Stimulated activated effector memory CD8-positive, alpha-beta T cell treated with anti-CD3 and anti-CD28 coated beads, Interleukin-12 subunit alpha, Interleukin-12 subunit beta, amount 100 ng/mL, for 72 hours (primary cell): ENCODE measurements at regions not wholly inside any gene's neighbourhood (a gene's known extent, or its start where the extent isn't known, plus 50 kb on each side); places are given as distances from the start of the nearest gene placed in this dataset.

Source experiments
- ATAC-seq: fragments of 150-1000 bp; cut with Tn5 transposase; 2 replicates; pipeline ENCODE4 v1.10.0; 2021
- DNase-seq, 2 donors: peaks; one replicate each; pipeline ENCODE4 v3.0.0; 2021 to 2022; ENCODE audit warnings: low spot score in 2 of 2
- H3K27ac Mint-ChIP-seq: one replicate; pipeline ENCODE4 v1.8.0; 2022; ENCODE audit warnings: mild to moderate bottlenecking, mixed read lengths
- H3K36me3 Mint-ChIP-seq: one replicate; pipeline ENCODE4 v1.8.0; 2022; ENCODE audit warnings: mild to moderate bottlenecking, mixed read lengths
- H3K4me1 Mint-ChIP-seq: one replicate; pipeline ENCODE4 v1.8.0; 2022; ENCODE audit warnings: mixed read lengths
- H3K4me3 Mint-ChIP-seq: one replicate; pipeline ENCODE4 v1.8.0; 2022; ENCODE audit warnings: mild to moderate bottlenecking, mixed read lengths
- H3K9me3 Mint-ChIP-seq: one replicate; pipeline ENCODE4 v1.8.0; 2022; ENCODE audit warnings: mixed read lengths

DNA sequence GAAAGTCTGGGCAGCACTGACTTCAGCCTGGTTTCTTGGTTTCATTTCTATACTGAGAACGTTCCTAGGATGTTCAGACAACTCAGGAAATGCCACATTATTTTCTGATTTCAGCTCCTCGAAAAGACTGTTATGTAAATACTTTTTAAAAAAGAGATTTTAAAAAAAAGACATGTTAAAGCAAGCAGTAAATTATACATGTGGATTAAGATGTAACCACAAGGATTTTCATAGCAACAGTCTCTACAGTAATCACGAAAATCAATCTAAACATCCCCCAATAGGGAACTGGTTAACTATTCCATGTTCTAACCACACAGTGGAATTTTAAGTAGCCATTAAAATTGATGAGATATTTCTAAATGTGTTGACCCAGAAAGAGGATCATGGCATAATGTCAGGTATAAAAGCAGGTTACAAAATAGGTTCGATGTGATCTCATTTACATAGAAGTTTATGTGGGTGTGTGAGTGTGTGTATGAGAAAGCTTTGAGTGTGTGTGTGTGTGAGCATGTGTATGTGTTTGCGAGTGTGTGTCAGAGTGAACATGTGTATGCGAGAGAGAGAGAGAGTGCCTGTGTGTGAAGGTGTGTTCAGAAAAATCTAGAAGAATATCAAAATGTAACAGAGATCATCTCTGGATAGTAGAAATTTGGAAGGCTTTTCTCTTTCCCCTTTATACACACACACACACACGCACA, 63.0 kb upstream of the ERCC4 start:
- no peak overlapping the region for H3K4me3 Mint-ChIP-seq
- no peak overlapping the region for H3K27ac Mint-ChIP-seq
- no peak for DNase-seq
- no peaks in the 10 kb centered on the region for H3K36me3 Mint-ChIP-seq
- peaks cover 5% of the 10 kb centered on the region for H3K9me3 Mint-ChIP-seq
- ATAC-seq = no peak
- H3K4me1 Mint-ChIP-seq = no peaks in the 10 kb centered on the region

DNA sequence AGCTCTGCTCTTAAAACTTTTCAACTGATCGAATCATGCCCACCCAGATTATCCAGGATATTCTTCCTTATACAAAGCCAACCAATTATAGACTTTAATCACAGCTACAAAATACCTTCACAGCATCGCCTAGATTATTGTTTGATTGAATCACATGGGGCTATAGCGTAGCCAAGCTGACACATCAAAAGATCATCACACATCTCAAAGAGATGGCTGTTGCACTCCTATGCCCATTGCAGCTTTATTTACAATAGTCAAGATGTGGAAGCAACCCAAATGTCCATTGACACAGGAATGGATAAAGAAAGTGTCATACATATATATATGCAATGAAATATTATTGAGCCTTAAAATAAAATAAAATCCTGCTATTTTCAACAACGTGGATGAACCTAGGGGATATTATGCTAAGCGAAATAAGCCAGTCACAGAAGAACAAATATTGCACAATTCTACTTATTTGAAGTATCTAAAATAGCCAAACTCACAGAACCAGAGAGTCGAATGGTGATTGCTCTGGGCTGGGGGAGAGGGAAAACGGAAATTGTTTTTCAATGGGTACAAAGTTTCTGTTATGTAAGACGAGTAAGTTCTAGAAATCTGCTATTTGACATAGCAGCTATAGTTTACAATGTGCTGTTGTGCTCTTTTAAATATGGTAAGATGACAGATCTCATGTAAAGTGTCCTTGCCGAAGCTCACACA, 60.9 kb upstream of the ERCC4 start:
- Mint-ChIP-seq H3K4me1 (no peaks in the 10 kb centered on the region), H3K36me3 (no peaks in the 10 kb centered on the region), H3K9me3 (peaks cover 2% of the 10 kb centered on the region), H3K4me3 (no peak overlapping the region), H3K27ac (no peak overlapping the region)
- DNase-seq (no peak), ATAC-seq (no peak)

DNA sequence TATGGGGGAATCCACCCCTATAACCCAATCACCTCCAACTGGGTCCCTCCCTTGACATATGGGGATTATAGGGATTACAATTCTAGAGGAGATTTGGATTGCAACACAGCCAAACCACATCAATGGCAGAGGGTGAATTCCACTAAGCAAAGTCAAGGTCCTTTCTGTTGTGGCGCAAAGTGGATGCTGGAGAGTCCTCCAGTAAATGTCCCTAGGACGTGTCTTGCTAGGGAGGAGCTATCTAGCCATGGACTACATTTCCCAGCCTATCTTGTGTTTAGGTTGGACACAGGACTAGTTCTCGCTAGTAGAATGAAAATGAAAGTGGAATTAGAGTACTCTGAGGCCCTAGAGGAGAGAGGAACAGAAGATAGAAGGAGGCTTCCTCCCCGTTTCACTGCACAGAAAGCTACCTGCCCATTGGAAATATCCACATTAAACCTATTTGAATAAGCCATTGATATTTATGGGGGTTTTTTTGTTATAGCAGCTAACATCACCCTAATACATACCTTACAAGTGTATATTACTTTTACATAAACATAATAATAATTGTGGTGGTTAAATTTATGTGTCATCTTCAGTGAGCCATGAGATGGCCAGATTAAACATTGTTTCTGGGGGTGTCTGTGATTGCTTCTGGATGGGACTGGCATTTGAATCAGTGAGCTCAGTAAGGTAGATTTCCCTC, 56.7 kb upstream of the ERCC4 start:
- Mint-ChIP-seq H3K4me1 (no peaks in the 10 kb centered on the region), H3K4me3 (no peak overlapping the region), H3K27ac (no peak overlapping the region), H3K36me3 (no peaks in the 10 kb centered on the region), H3K9me3 (peaks cover 2% of the 10 kb centered on the region)
- DNase-seq = no peak
- ATAC-seq = no peak

DNA sequence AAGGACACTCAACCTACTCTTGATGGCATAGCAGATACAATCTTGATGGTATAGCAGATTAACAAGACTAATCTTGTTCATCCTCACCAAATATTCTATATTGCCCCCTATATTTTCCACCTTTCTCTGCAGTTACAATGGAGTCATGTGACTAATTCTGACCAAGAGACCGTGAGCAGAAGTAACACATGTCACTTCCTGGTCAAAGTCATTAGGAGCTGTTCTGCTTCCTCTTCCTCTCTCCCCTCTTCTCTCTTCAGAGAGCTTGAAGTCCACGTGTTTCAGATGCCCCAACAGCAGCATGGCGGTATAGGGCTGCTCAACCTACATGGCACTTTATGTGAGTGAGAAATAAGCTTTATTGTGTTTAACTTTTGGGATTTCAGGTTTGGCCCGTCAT, 55.3 kb upstream of the ERCC4 start:
- Mint-ChIP-seq H3K27ac (no peak overlapping the region), H3K4me1 (no peaks in the 10 kb centered on the region), H3K36me3 (no peaks in the 10 kb centered on the region), H3K4me3 (no peak overlapping the region), H3K9me3 (peaks cover 2% of the 10 kb centered on the region)
- ATAC-seq (no peak), DNase-seq (no peak)

DNA sequence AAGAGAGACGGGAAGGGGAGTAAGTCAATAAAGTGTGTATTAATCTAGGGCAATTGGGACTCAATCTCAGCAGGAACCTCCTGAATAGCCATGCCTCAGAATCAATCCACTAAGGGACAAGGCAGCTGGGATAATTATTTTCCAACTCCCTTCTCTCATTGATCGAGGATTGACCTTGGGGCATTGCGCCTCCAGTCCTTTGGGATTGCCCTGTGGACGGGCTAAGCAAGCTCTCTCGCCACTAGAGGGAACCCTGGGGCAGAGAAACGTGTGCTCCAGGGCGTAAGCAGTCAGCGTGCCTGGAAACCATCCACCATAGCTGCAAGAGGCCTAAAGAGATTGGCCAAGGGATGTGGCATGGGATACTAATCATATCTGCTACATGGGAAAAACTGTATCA, 53.9 kb upstream of the ERCC4 start:
- no peaks in the 10 kb centered on the region for H3K9me3 Mint-ChIP-seq
- no peak overlapping the region for H3K27ac Mint-ChIP-seq
- peak; percentile 64 for ATAC-seq
- H3K36me3 Mint-ChIP-seq = no peaks in the 10 kb centered on the region
- DNase-seq = peak; percentile 4 to 56
- no peaks in the 10 kb centered on the region for H3K4me1 Mint-ChIP-seq
- H3K4me3 Mint-ChIP-seq = no peak overlapping the region
